ENCODE measurements at regions not wholly inside any gene's neighbourhood (a gene's known extent, or its start where the extent isn't known, plus 50 kb on each side); places are given as distances from the start of the nearest gene placed in this dataset.

GRCh38 chr13:87919956-87920355 lies 248.8 kb downstream of the SLITRK5 start:
- no peak overlapping the region for H3K4me3 ChIP-seq
- no peak for DNase-seq
- H3K27me3 ChIP-seq = no peaks in the 10 kb centered on the region

GRCh38 chr13:87923753-87924152 lies 252.6 kb downstream of the SLITRK5 start:
- Histone ChIP-seq H3K36me3 (no peaks in the 10 kb centered on the region), H3K27me3 (no peaks in the 10 kb centered on the region), H3K4me1 (no peaks in the 10 kb centered on the region), H3K27ac (no peak overlapping the region), H3K4me3 (no peak overlapping the region), H3K9me3 (peaks cover 0 to 7% (median 0%) of the 10 kb centered on the region in 11 donors)
- no peak for ATAC-seq
- TF ChIP-seq, protein P1, sequence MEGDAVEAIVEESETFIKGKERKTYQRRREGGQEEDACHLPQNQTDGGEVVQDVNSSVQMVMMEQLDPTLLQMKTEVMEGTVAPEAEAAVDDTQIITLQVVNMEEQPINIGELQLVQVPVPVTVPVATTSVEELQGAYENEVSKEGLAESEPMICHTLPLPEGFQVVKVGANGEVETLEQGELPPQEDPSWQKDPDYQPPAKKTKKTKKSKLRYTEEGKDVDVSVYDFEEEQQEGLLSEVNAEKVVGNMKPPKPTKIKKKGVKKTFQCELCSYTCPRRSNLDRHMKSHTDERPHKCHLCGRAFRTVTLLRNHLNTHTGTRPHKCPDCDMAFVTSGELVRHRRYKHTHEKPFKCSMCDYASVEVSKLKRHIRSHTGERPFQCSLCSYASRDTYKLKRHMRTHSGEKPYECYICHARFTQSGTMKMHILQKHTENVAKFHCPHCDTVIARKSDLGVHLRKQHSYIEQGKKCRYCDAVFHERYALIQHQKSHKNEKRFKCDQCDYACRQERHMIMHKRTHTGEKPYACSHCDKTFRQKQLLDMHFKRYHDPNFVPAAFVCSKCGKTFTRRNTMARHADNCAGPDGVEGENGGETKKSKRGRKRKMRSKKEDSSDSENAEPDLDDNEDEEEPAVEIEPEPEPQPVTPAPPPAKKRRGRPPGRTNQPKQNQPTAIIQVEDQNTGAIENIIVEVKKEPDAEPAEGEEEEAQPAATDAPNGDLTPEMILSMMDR (IDR thresholded peaks at IDR 0.05) = no peak
- intact Hi-C loops (cut with DNase I) = no loop called here
- 40 to 42% methylated on average over 3 of the region's 3 CpGs for WGBS, 2 donors
- DNase-seq = no peak

More at GRCh38 chr13:87919956-87920355, 248.8 kb downstream of the SLITRK5 start:
- intact Hi-C loops (cut with DNase I) = no loop called here
- Histone ChIP-seq H3K9me3 (peaks cover 0 to 7% (median 0%) of the 10 kb centered on the region in 11 donors), H3K4me1 (no peaks in the 10 kb centered on the region), H3K36me3 (no peaks in the 10 kb centered on the region), H3K27ac (no peak overlapping the region)
- ATAC-seq = no peak
- TF ChIP-seq, protein P1 (IDR thresholded peaks at IDR 0.05) = no peak

DNA sequence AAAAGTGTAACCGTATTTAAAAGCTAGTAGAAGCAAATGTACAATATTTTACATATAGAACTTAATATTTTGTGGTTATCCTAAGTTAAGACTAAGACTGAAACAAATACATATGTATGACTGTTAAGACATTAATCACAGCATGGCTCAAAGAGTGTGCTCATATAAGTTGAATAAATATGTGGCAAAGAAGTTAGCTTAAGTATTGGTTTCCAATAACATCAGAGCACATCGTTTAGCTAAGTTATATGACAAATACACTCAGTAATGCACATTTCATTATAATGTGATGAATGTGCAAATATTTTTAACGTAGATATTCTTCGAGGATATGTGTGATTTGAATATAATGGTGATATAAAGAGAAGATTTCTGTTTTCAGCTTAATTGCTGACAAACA lies 253.8 kb downstream of the SLITRK5 start:
- Histone ChIP-seq H3K27me3 (no peaks in the 10 kb centered on the region), H3K27ac (no peak overlapping the region), H3K9me3 (peaks cover 0 to 7% (median 0%) of the 10 kb centered on the region in 11 donors), H3K4me3 (no peak overlapping the region), H3K4me1 (no peaks in the 10 kb centered on the region), H3K36me3 (no peaks in the 10 kb centered on the region)
- 77 to 80% methylated on average over 4 of the region's 4 CpGs for WGBS, 2 donors
- intact Hi-C loops (cut with DNase I) = no loop called here
- TF ChIP-seq, protein P1 (IDR thresholded peaks at IDR 0.05) = no peak
- DNase-seq (no peak), ATAC-seq (no peak)

DNA sequence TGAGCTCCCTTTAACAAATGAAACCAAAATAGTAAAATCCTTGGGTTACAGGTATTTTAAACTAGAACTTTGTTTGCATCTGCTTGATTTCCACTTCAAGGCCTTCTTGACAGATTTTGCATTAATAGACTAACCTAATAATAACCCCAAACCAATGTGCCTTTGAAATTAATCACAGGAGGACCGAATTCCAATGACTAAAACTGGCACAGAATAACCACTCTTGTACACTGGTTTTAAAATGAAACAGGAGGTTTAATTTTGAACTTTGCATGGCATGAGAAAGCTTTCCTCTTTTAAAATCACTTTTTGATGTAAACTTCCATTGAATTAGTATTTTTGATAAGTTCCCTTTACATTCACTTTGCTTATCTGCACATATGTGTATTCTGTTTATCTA lies 269.6 kb downstream of the SLITRK5 start:
- H3K4me1 ChIP-seq = no peaks in the 10 kb centered on the region
- intact Hi-C loops (cut with DNase I) = no loop called here
- DNase-seq = no peak
- whole genome bisulfite sequencing, 2 donors = 48 to 73% methylated on average over 1 of the region's 1 CpG
- no peak for ATAC-seq
- TF ChIP-seq, protein P1 (IDR thresholded peaks at IDR 0.05) = no peak
- H3K36me3 ChIP-seq = no peaks in the 10 kb centered on the region
- H3K27ac ChIP-seq = no peak overlapping the region
- no peak overlapping the region for H3K4me3 ChIP-seq
- no peaks in the 10 kb centered on the region for H3K9me3 ChIP-seq
- no peaks in the 10 kb centered on the region for H3K27me3 ChIP-seq

- H3K4me1 ChIP-seq = no peaks in the 10 kb centered on the region
- intact Hi-C loops (cut with DNase I) = no loop called here
- no peaks in the 10 kb centered on the region for H3K27me3 ChIP-seq
- no peak overlapping the region for H3K27ac ChIP-seq
- no peaks in the 10 kb centered on the region for H3K9me3 ChIP-seq
- WGBS, 2 donors = 61 to 79% methylated on average over 3 of the region's 3 CpGs
- DNase-seq = no peak
- H3K36me3 ChIP-seq = no peaks in the 10 kb centered on the region
- TF ChIP-seq, protein P1 (IDR thresholded peaks at IDR 0.05) = no peak
- no peak for ATAC-seq
- no peak overlapping the region for H3K4me3 ChIP-seq
Observed at GRCh38 chr13:87941226-87941625, 270.1 kb downstream of the SLITRK5 start.

Data from heart right ventricle (tissue), 16 donors.